Stomach (tissue), 4 donors: ENCODE measurements at regions not wholly inside any gene's neighbourhood (a gene's known extent, or its start where the extent isn't known, plus 50 kb on each side); places are given as distances from the start of the nearest gene placed in this dataset.

ENCODE experiments used
- CTCF ChIP-seq, 7 experiments: fragments of 450-650 bp in 4 of 7; fragments of 200-600 bp in 3 of 7; sonication (generic) in 3 of 7; IDR thresholded peaks; one replicate each; pipeline ENCODE4 v1.5.1; 2016 to 2019; ENCODE audit warnings: antibody characterized with exemption in 7 of 7, control low read depth in 2 of 7, mild to moderate bottlenecking in 1 of 7
- POLR2A ChIP-seq, 4 donors: fragments of 450-650 bp; IDR thresholded peaks; one replicate each; pipeline ENCODE4 v1.6.1; 2016; ENCODE audit warnings: antibody characterized with exemption in 4 of 4, control low read depth in 2 of 4, mild to moderate bottlenecking in 1 of 4, moderate library complexity in 1 of 4

- TF ChIP-seq CTCF (IDR thresholded peaks at IDR 0.05) (no peak), POLR2A (IDR thresholded peaks at IDR 0.05) (no peak)
Observed at GRCh38 chr11:70012134-70012733, 65.9 kb upstream of the ANO1 start.
